ENCODE measurements at regions not wholly inside any gene's neighbourhood (a gene's known extent, or its start where the extent isn't known, plus 50 kb on each side); places are given as distances from the start of the nearest gene placed in this dataset.

DNA sequence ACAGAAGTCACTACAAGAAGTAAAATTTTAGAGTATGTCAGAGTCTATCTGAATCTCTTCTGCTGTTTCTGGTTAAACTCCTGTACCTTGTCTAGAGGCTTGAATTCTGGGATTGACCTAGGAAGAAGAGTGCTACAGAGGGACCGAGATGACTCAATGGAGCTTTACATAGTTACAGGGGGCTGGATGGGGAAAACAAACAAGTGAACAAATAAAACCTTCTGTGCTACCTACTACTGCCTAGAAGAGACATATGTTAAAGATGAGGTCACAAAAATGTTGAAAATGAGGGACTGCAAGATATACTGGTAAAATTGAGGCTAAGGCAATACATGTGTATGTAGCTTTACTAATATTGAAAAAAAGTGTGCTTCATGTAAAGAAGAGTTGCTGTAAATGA lies 265.4 kb upstream of the TFPI start:
- H3K36me3 ChIP-seq (ENCODE audit: insufficient read depth), result no peaks in the 10 kb centered on the region; the same call in 1 of the 2 replicates
- no peak overlapping the region for H2AFZ ChIP-seq
- Mint-ChIP-seq H3K9me3 (peaks cover 18% of the 10 kb centered on the region), H3K27me3 (ENCODE audit: insufficient read depth, low read depth, poor library complexity) (no peaks in the 10 kb centered on the region), H3K4me1 (no peaks in the 10 kb centered on the region), H3K36me3 (ENCODE audit: low read depth) (peaks cover 16% of the 10 kb centered on the region; the same call in 2 of the 3 replicates), H3K4me3 (no peak overlapping the region), H3K27ac (0 out of 2 replicates have a peak overlapping the region, but pooled peaks have one; percentile 31)
- TF ChIP-seq EZH2phosphoT487 (IDR thresholded peaks at IDR 0.05; ENCODE audit: unreplicated experiment) (no peak), ZNF114 (CRISPR knock-in tag; IDR thresholded peaks at IDR 0.05) (no peak), POLR2AphosphoS5 (IDR thresholded peaks at IDR 0.05; ENCODE audit: low read depth) (no peak), ETS1 (IDR thresholded peaks at IDR 0.05) (no peak), NANOG (IDR thresholded peaks at IDR 0.05; ENCODE audit: borderline replicate concordance) (no peak), STAT1 (IDR thresholded peaks at IDR 0.05; ENCODE audit: unreplicated experiment) (no peak), JUNB (IDR thresholded peaks at IDR 0.05; ENCODE audit: unreplicated experiment) (no peak), REST (IDR thresholded peaks at IDR 0.05; ENCODE audit: unreplicated experiment) (no peak), ZNF331 (CRISPR knock-in tag; IDR thresholded peaks at IDR 0.05; ENCODE audit: low read depth) (no peak), EZH2 (IDR thresholded peaks at IDR 0.05; ENCODE audit: low read depth, unreplicated experiment) (no peak), CREB1 (CRISPR knock-in tag; IDR thresholded peaks at IDR 0.05; ENCODE audit: low read depth) (no peak)
- TF ChIP-seq, protein P1, sequence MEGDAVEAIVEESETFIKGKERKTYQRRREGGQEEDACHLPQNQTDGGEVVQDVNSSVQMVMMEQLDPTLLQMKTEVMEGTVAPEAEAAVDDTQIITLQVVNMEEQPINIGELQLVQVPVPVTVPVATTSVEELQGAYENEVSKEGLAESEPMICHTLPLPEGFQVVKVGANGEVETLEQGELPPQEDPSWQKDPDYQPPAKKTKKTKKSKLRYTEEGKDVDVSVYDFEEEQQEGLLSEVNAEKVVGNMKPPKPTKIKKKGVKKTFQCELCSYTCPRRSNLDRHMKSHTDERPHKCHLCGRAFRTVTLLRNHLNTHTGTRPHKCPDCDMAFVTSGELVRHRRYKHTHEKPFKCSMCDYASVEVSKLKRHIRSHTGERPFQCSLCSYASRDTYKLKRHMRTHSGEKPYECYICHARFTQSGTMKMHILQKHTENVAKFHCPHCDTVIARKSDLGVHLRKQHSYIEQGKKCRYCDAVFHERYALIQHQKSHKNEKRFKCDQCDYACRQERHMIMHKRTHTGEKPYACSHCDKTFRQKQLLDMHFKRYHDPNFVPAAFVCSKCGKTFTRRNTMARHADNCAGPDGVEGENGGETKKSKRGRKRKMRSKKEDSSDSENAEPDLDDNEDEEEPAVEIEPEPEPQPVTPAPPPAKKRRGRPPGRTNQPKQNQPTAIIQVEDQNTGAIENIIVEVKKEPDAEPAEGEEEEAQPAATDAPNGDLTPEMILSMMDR (conservative IDR thresholded peaks at IDR 0.05; ENCODE audit: low read depth in 2 of 2), result no peak
- TF ChIP-seq, protein P2, sequence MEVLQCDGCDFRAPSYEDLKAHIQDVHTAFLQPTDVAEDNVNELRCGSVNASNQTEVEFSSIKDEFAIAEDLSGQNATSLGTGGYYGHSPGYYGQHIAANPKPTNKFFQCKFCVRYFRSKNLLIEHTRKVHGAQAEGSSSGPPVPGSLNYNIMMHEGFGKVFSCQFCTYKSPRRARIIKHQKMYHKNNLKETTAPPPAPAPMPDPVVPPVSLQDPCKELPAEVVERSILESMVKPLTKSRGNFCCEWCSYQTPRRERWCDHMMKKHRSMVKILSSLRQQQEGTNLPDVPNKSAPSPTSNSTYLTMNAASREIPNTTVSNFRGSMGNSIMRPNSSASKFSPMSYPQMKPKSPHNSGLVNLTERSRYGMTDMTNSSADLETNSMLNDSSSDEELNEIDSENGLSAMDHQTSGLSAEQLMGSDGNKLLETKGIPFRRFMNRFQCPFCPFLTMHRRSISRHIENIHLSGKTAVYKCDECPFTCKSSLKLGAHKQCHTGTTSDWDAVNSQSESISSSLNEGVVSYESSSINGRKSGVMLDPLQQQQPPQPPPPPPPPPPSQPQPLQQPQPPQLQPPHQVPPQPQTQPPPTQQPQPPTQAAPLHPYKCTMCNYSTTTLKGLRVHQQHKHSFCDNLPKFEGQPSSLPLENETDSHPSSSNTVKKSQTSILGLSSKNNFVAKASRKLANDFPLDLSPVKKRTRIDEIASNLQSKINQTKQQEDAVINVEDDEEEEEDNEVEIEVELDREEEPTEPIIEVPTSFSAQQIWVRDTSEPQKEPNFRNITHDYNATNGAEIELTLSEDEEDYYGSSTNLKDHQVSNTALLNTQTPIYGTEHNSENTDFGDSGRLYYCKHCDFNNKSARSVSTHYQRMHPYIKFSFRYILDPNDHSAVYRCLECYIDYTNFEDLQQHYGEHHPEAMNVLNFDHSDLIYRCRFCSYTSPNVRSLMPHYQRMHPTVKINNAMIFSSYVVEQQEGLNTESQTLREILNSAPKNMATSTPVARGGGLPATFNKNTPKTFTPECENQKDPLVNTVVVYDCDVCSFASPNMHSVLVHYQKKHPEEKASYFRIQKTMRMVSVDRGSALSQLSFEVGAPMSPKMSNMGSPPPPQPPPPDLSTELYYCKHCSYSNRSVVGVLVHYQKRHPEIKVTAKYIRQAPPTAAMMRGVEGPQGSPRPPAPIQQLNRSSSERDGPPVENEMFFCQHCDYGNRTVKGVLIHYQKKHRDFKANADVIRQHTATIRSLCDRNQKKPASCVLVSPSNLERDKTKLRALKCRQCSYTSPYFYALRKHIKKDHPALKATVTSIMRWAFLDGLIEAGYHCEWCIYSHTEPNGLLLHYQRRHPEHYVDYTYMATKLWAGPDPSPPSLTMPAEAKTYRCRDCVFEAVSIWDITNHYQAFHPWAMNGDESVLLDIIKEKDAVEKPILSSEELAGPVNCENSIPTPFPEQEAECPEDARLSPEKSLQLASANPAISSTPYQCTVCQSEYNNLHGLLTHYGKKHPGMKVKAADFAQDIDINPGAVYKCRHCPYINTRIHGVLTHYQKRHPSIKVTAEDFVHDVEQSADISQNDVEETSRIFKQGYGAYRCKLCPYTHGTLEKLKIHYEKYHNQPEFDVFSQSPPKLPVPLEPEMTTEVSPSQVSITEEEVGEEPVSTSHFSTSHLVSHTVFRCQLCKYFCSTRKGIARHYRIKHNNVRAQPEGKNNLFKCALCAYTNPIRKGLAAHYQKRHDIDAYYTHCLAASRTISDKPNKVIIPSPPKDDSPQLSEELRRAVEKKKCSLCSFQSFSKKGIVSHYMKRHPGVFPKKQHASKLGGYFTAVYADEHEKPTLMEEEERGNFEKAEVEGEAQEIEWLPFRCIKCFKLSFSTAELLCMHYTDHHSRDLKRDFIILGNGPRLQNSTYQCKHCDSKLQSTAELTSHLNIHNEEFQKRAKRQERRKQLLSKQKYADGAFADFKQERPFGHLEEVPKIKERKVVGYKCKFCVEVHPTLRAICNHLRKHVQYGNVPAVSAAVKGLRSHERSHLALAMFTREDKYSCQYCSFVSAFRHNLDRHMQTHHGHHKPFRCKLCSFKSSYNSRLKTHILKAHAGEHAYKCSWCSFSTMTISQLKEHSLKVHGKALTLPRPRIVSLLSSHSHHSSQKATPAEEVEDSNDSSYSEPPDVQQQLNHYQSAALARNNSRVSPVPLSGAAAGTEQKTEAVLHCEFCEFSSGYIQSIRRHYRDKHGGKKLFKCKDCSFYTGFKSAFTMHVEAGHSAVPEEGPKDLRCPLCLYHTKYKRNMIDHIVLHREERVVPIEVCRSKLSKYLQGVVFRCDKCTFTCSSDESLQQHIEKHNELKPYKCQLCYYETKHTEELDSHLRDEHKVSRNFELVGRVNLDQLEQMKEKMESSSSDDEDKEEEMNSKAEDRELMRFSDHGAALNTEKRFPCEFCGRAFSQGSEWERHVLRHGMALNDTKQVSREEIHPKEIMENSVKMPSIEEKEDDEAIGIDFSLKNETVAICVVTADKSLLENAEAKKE (CRISPR knock-in tag; IDR thresholded peaks at IDR 0.05), result no peak
- no peak for DNase-seq (ENCODE audit: low spot score)
- H3K4me3 ChIP-seq, result no peak overlapping the region
- no peaks in the 10 kb centered on the region for H3K79me2 ChIP-seq (replicated peaks; ENCODE audit: insufficient read depth)
- ATAC-seq, result no peak
- no peaks in the 10 kb centered on the region for H3K9me2 ChIP-seq (ENCODE audit: insufficient read depth)
- no peaks in the 10 kb centered on the region for H4K20me1 ChIP-seq (replicated peaks; ENCODE audit: insufficient read depth)
- H3F3A ChIP-seq (replicated peaks; ENCODE audit: low read depth), result no peaks in the 10 kb centered on the region
- no peak overlapping the region for H3K4me2 ChIP-seq
- H3K27me3 ChIP-seq (ENCODE audit: insufficient read depth), result no peaks in the 10 kb centered on the region
- no peak overlapping the region for H3K27ac ChIP-seq (ENCODE audit: low read depth)
- H3K4me1 ChIP-seq (ENCODE audit: insufficient read depth), result no peaks in the 10 kb centered on the region
